HepG2 (cell line): ENCODE measurements at regions not wholly inside any gene's neighbourhood (a gene's known extent, or its start where the extent isn't known, plus 50 kb on each side); places are given as distances from the start of the nearest gene placed in this dataset.

Experiments
- ATAC-seq: fragments of 200-7000 bp; cut with Tn5 transposase; 3 replicates; pipeline ENCODE4 v1.9.1; 2020; ENCODE audit warnings: mild to moderate bottlenecking, moderate library complexity
- BruUV-seq: library from RNA; stranded (reverse); fragments of 400-500 nt; replicated peaks from 2 replicates; lab custom pipeline; 2021; lab: Mats Ljungman, UMichigan
- CTCF ChIA-PET: fragments of 300-600 bp; formaldehyde crosslinking; extraction: SDS; loops from one replicate; lab custom pipeline; 2021; ENCODE audit warnings: low total read pairs, inconsistent platforms, low intra/inter-chr PET ratio; lab: Yijun Ruan, JAX
- POLR2A ChIA-PET: fragments of 350-600 bp; sonication (Branson Sonifier 250); formaldehyde crosslinking; loops from one replicate; lab custom pipeline; 2020; ENCODE audit warnings: antibody characterized with exemption, inconsistent platforms; lab: Yijun Ruan, JAX
- DNase-seq: peaks from one replicate; pipeline ENCODE4 v3.0.0-alpha.2; 2015; ENCODE audit warnings: low spot score
- FAIRE-seq: peaks from 3 replicates; lab custom pipeline; 2011; peaks lifted over from hg19 to GRCh38; lab: Jason Lieb, UNC
- H2AFZ ChIP-seq: one replicate; pipeline ENCODE4 v1.6.1; 2011; ENCODE audit warnings: low read length, inconsistent platforms
- H3K27ac ChIP-seq: fragments of 300-600 bp; 3 replicates; pipeline ENCODE4 v1.8.0; 2011; ENCODE audit warnings: mixed run types, mild to moderate bottlenecking, mixed read lengths, low read length, inconsistent platforms; ENCODE audit not compliant: insufficient read depth; ENCODE audit errors: extremely low read length
- H3K27me3 ChIP-seq, 2 experiments: fragments of 200-600 bp in 1 of 2; 2 replicates in 1 of 2; 3 replicates in 1 of 2; pipeline versions ENCODE4 v1.6.0 to v1.8.0; 2011; ENCODE audit warnings: low read length in 2 of 2, mild to moderate bottlenecking in 2 of 2, moderate library complexity in 2 of 2, inconsistent platforms in 1 of 2; ENCODE audit not compliant: insufficient read depth in 2 of 2, control insufficient read depth in 1 of 2
- H3K36me3 ChIP-seq, 2 experiments: fragments of 200-600 bp in 1 of 2; replicated peaks in 1 of 2; 2 replicates in 1 of 2; 3 replicates in 1 of 2; pipeline versions ENCODE4 v1.5.1 to v1.8.0; 2011; ENCODE audit warnings: low read length in 2 of 2, inconsistent platforms in 1 of 2; ENCODE audit not compliant: insufficient read depth in 2 of 2, control insufficient read depth in 1 of 2
- H3K4me1 ChIP-seq: 2 replicates; pipeline ENCODE4 v1.5.1; 2012; ENCODE audit warnings: low read length, inconsistent platforms; ENCODE audit not compliant: insufficient read depth
- H3K4me2 ChIP-seq: 2 replicates; pipeline ENCODE4 v1.6.0; 2011; ENCODE audit warnings: low read depth, low read length, inconsistent platforms
- H3K4me3 ChIP-seq, 3 experiments: fragments of 200-600 bp in 1 of 3; sonication (generic), shearing (Covaris generic) in 1 of 3; replicated peaks in 1 of 3; 2 replicates each; pipeline ENCODE4 v1.5.1; 2011 to 2016; ENCODE audit warnings: low read length in 3 of 3, inconsistent platforms in 2 of 3, low read depth in 2 of 3, mild to moderate bottlenecking in 2 of 3, control low read depth in 1 of 3, mixed read lengths in 1 of 3; ENCODE audit not compliant: insufficient read depth in 1 of 3
- H3K79me2 ChIP-seq: one replicate; pipeline ENCODE4 v1.6.1; 2011; ENCODE audit warnings: low read length, inconsistent platforms; ENCODE audit not compliant: insufficient read depth
- H3K9ac ChIP-seq: 2 replicates; pipeline ENCODE4 v1.6.0; 2011; ENCODE audit warnings: mild to moderate bottlenecking, low read depth, low read length, inconsistent platforms; ENCODE audit not compliant: insufficient read depth
- H3K9me3 ChIP-seq: 2 replicates; pipeline ENCODE4 v1.5.1; 2012; ENCODE audit warnings: mild to moderate bottlenecking, low read length
- H4K20me1 ChIP-seq: 2 replicates; pipeline ENCODE4 v1.6.0; 2011; ENCODE audit warnings: inconsistent platforms, mild to moderate bottlenecking, low read length, moderate library complexity; ENCODE audit not compliant: insufficient read depth
- BRCA1 ChIP-seq: sonication (generic); formaldehyde crosslinking; IDR thresholded peaks from 2 replicates; pipeline ENCODE4 v1.4.0; 2020; ENCODE audit warnings: missing genetic modification reagents
- CHCHD3 ChIP-seq: sonication (generic); formaldehyde crosslinking; IDR thresholded peaks from 2 replicates; pipeline ENCODE4 v1.8.0; 2022; ENCODE audit warnings: mild to moderate bottlenecking, missing genetic modification reagents, moderate library complexity
- GATAD2A ChIP-seq: IDR thresholded peaks from 2 replicates; pipeline ENCODE4 v1.6.1; 2016
- MAFG ChIP-seq: sonication (generic); formaldehyde crosslinking; IDR thresholded peaks from 2 replicates; pipeline ENCODE4 v1.5.1; 2020; ENCODE audit warnings: mild to moderate bottlenecking, missing genetic modification reagents
- MYC ChIP-seq: sonication (generic); formaldehyde crosslinking; IDR thresholded peaks from 2 replicates; pipeline ENCODE4 v1.9.0; 2021; ENCODE audit warnings: missing genetic modification reagents, borderline replicate concordance
- RFXAP ChIP-seq: sonication (generic); formaldehyde crosslinking; IDR thresholded peaks from 2 replicates; pipeline ENCODE4 v1.4.0; 2020; ENCODE audit warnings: missing genetic modification reagents, borderline replicate concordance
- ZNF7 ChIP-seq: IDR thresholded peaks from 2 replicates; pipeline ENCODE4 v1.6.1; 2016; ENCODE audit warnings: missing biosample characterization, missing genetic modification reagents
- WGBS: methylation state at CpG from one replicate; pipeline ENCODE4 v1.1.6; 2017; ENCODE audit warnings: low lambda C conversion rate; 5-methylcytosine and 5-hydroxymethylcytosine counted together
- in situ Hi-C: cut with HindIII; loops from 2 replicates; pipeline ENCODE4 v1.10.0; 2017; ENCODE audit warnings: low pct_unique_long_range_greater_than_20kb; ENCODE audit not compliant: extremely low pct_ligation_motif_present
- intact Hi-C: fragments of 100-400 bp; cut with micrococcal nuclease; formaldehyde crosslinking; loops from one replicate; pipeline ENCODE4 v1.10.0; 2022; ENCODE audit not compliant: unreplicated experiment
- TF ChIP-seq, protein P1 (sequence below): sonication (generic); formaldehyde crosslinking; IDR thresholded peaks from 2 replicates; pipeline ENCODE4 v1.4.0; 2020; ENCODE audit warnings: missing genetic modification reagents, borderline replicate concordance
- TF ChIP-seq, protein P2 (sequence below): sonication (generic); formaldehyde crosslinking; IDR thresholded peaks from 2 replicates; pipeline ENCODE4 v1.4.0; 2020; ENCODE audit warnings: mild to moderate bottlenecking, missing genetic modification reagents
- TF ChIP-seq, protein P3 (sequence below): sonication (generic); formaldehyde crosslinking; IDR thresholded peaks from 2 replicates; pipeline ENCODE4 v1.4.0; 2020; ENCODE audit warnings: missing genetic modification reagents

DNA sequence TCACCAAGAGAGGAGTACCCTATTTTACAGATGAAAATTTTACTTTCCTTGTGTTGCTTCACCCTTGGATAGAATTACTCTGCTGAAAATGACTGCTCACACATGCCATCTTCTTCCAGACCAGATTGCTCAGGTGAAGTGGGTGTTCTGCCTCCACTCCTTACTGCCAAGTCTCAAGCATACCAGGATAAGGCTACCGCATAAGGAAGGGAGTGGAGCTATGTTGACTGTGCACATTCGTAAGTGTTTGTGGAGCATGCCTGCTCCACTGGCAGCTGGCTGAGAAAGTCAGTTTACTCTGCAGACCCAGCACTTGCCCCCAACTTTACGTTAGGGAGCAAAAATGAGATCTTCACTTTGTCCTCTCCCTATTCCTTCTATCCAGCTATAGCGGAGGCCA is 405.0 kb upstream of the DDX18 start:
- no peaks in the 10 kb centered on the region for H3K36me3 ChIP-seq
- no peak overlapping the region for H3K4me2 ChIP-seq
- intact Hi-C loops (no loop called here), in situ Hi-C loops (no loop called here)
- POLR2A ChIA-PET = no interaction called here
- CTCF ChIA-PET = no interaction called here
- BruUV-seq = no TSS peak
- WGBS = 29% methylated on average over 4 of the region's 4 CpGs
- ATAC-seq (no peak), FAIRE-seq (no peak), DNase-seq (no peak)
- no peak overlapping the region for H3K27ac ChIP-seq
- no peaks in the 10 kb centered on the region for H3K9me3 ChIP-seq
- TF ChIP-seq GATAD2A (CRISPR knock-in tag) = no peak
- TF ChIP-seq MAFG = no peak
- TF ChIP-seq, protein P1, sequence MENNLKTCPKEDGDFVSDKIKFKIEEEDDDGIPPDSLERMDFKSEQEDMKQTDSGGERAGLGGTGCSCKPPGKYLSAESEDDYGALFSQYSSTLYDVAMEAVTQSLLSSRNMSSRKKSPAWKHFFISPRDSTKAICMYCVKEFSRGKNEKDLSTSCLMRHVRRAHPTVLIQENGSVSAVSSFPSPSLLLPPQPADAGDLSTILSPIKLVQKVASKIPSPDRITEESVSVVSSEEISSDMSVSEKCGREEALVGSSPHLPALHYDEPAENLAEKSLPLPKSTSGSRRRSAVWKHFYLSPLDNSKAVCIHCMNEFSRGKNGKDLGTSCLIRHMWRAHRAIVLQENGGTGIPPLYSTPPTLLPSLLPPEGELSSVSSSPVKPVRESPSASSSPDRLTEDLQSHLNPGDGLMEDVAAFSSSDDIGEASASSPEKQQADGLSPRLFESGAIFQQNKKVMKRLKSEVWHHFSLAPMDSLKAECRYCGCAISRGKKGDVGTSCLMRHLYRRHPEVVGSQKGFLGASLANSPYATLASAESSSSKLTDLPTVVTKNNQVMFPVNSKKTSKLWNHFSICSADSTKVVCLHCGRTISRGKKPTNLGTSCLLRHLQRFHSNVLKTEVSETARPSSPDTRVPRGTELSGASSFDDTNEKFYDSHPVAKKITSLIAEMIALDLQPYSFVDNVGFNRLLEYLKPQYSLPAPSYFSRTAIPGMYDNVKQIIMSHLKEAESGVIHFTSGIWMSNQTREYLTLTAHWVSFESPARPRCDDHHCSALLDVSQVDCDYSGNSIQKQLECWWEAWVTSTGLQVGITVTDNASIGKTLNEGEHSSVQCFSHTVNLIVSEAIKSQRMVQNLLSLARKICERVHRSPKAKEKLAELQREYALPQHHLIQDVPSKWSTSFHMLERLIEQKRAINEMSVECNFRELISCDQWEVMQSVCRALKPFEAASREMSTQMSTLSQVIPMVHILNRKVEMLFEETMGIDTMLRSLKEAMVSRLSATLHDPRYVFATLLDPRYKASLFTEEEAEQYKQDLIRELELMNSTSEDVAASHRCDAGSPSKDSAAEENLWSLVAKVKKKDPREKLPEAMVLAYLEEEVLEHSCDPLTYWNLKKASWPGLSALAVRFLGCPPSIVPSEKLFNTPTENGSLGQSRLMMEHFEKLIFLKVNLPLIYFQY (CRISPR knock-in tag) = no peak
- no peak for TF ChIP-seq MYC
- no peak for TF ChIP-seq BRCA1 (CRISPR knock-in tag)
- no peak for TF ChIP-seq CHCHD3 (CRISPR knock-in tag)
- no peak for TF ChIP-seq RFXAP
- TF ChIP-seq, protein P2, sequence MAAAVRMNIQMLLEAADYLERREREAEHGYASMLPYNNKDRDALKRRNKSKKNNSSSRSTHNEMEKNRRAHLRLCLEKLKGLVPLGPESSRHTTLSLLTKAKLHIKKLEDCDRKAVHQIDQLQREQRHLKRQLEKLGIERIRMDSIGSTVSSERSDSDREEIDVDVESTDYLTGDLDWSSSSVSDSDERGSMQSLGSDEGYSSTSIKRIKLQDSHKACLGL (CRISPR knock-in tag) = no peak
- no peak for TF ChIP-seq ZNF7 (CRISPR knock-in tag)
- TF ChIP-seq, protein P3, sequence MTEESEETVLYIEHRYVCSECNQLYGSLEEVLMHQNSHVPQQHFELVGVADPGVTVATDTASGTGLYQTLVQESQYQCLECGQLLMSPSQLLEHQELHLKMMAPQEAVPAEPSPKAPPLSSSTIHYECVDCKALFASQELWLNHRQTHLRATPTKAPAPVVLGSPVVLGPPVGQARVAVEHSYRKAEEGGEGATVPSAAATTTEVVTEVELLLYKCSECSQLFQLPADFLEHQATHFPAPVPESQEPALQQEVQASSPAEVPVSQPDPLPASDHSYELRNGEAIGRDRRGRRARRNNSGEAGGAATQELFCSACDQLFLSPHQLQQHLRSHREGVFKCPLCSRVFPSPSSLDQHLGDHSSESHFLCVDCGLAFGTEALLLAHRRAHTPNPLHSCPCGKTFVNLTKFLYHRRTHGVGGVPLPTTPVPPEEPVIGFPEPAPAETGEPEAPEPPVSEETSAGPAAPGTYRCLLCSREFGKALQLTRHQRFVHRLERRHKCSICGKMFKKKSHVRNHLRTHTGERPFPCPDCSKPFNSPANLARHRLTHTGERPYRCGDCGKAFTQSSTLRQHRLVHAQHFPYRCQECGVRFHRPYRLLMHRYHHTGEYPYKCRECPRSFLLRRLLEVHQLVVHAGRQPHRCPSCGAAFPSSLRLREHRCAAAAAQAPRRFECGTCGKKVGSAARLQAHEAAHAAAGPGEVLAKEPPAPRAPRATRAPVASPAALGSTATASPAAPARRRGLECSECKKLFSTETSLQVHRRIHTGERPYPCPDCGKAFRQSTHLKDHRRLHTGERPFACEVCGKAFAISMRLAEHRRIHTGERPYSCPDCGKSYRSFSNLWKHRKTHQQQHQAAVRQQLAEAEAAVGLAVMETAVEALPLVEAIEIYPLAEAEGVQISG (CRISPR knock-in tag) = no peak
- no peak overlapping the region for H3K4me3 ChIP-seq
- H3K4me1 ChIP-seq = no peaks in the 10 kb centered on the region
- H3K9ac ChIP-seq = no peak overlapping the region
- H4K20me1 ChIP-seq = no peaks in the 10 kb centered on the region
- no peaks in the 10 kb centered on the region for H3K27me3 ChIP-seq
- no peak overlapping the region for H2AFZ ChIP-seq
- no peaks in the 10 kb centered on the region for H3K79me2 ChIP-seq
